ENCODE measurements at regions not wholly inside any gene's neighbourhood (a gene's known extent, or its start where the extent isn't known, plus 50 kb on each side); places are given as distances from the start of the nearest gene placed in this dataset.

GRCh38 chr4:78665216-78665770 lies 110.9 kb upstream of the BMP2K start:
- no peaks in the 10 kb centered on the region for H3K36me3 ChIP-seq (ENCODE audit: insufficient read depth in 1 of 2, low read depth in 1 of 2)
- TF ChIP-seq, protein P1, sequence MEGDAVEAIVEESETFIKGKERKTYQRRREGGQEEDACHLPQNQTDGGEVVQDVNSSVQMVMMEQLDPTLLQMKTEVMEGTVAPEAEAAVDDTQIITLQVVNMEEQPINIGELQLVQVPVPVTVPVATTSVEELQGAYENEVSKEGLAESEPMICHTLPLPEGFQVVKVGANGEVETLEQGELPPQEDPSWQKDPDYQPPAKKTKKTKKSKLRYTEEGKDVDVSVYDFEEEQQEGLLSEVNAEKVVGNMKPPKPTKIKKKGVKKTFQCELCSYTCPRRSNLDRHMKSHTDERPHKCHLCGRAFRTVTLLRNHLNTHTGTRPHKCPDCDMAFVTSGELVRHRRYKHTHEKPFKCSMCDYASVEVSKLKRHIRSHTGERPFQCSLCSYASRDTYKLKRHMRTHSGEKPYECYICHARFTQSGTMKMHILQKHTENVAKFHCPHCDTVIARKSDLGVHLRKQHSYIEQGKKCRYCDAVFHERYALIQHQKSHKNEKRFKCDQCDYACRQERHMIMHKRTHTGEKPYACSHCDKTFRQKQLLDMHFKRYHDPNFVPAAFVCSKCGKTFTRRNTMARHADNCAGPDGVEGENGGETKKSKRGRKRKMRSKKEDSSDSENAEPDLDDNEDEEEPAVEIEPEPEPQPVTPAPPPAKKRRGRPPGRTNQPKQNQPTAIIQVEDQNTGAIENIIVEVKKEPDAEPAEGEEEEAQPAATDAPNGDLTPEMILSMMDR (IDR thresholded peaks at IDR 0.05): no peak
- no peak overlapping the region for H3K27ac ChIP-seq
- no peaks in the 10 kb centered on the region for H3K9me3 ChIP-seq
- intact Hi-C loops (cut with DNase I): no loop called here
- H3K4me1 ChIP-seq: peaks cover 8% of the 10 kb centered on the region
- H3K4me3 ChIP-seq: no peak overlapping the region
- no peaks in the 10 kb centered on the region for H3K27me3 ChIP-seq (ENCODE audit: insufficient read depth in 3 of 3, low read length in 2 of 3)
- ATAC-seq: no peak
- DNase-seq: no peak

DNA sequence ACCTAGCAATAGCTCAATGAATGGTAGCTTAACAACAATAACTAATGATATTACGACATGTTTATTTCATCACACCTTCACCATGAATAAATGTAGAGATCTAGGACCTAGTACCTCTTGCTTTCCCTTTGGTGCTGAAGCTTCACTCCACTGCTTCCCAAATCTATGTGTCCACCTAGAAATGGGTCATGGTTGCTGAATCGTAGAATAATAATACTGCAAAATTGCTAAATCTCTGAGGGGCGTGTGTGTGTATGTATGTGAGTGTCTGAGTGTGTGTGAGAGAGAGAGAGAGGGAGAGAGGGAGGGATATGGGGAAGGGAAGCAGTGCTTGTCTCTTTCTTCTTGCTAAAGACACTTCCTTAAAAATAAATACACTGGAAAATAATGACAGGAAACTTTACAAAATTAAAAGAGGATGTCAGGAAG lies 109.3 kb upstream of the BMP2K start:
- 57 to 73% (median 64%) methylated on average over 3 of the region's 3 CpGs for WGBS, 3 donors
- Histone ChIP-seq H3K4me1 (peaks cover 5% of the 10 kb centered on the region), H3K27ac (peak overlapping the region; percentile 40), H3K9me3 (no peaks in the 10 kb centered on the region), H3K36me3 (ENCODE audit: insufficient read depth in 1 of 2, low read depth in 1 of 2) (no peaks in the 10 kb centered on the region), H3K4me3 (no peak overlapping the region), H3K27me3 (ENCODE audit: insufficient read depth in 3 of 3, low read length in 2 of 3) (no peaks in the 10 kb centered on the region)
- DNase-seq (no peak), ATAC-seq (no peak)
- intact Hi-C loops (cut with DNase I): no loop called here
- TF ChIP-seq, protein P1 (IDR thresholded peaks at IDR 0.05): no peak

DNA sequence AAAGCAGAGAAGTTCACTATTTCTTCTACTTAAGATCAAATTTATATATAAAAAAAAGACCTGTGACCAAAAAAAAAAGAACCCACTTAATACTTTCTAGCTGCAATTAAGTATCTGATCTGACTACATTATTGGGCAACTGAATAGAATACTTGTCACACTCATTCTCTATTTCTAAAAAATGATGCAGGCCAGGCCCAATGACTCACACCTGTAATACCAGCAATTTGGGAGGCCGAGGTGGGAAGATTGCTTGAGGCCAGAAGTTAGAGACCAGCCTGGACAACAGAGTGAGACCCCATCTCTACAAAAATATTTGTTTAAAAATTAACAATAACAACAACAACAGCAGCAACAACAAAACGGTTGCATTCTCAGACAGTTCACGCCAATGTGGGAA lies 108.8 kb upstream of the BMP2K start:
- Histone ChIP-seq H3K4me3 (no peak overlapping the region), H3K9me3 (no peaks in the 10 kb centered on the region), H3K27ac (peak overlapping the region; percentile 40), H3K36me3 (ENCODE audit: insufficient read depth in 1 of 2, low read depth in 1 of 2) (no peaks in the 10 kb centered on the region), H3K27me3 (ENCODE audit: insufficient read depth in 3 of 3, low read length in 2 of 3) (no peaks in the 10 kb centered on the region), H3K4me1 (peaks cover 5% of the 10 kb centered on the region)
- ATAC-seq (no peak), DNase-seq (no peak)
- TF ChIP-seq, protein P1 (IDR thresholded peaks at IDR 0.05): no peak
- intact Hi-C loops (cut with DNase I): no loop called here
- WGBS, 3 donors: 77 to 80% (median 77%) methylated on average over 3 of the region's 3 CpGs

DNA sequence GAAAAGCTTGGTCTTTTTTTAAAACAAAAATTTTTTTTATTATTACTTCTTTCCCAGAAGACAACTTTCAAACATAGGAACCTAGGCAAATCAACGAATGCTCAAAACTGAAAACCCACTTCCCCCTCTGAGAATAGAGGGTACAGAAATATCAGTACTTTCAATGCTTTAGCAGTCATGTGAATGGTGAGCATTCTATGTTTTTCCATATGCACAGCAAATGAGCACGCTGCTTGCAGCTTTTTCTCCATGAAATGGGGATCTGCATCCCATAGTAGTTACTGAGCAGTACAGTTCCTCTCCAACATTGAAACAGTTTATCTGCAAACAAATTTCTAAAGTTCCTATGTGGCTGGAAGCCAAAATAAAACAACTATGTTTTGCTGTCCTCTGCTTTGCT lies 108.4 kb upstream of the BMP2K start:
- TF ChIP-seq, protein P1 (IDR thresholded peaks at IDR 0.05): no peak
- WGBS, 3 donors: 72 to 73% (median 72%) methylated on average over 2 of the region's 2 CpGs

DNA sequence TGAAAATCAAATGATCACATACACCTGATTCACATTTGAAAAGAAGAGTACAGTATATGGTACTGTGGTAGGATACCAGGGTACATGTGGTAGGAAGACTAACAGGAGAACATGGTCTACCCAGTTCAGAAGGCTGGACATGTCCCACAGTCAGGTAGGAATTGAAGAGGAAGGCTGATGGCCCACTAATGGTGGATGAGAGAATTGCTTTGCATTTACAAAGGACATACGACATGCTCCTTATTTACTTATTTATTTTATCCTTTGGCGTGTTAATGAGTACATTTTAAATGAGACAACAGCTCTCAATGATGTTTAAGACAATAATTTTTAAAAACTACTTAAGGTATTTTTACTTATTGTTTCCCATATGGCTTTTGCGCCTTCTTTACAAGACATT lies 106.7 kb upstream of the BMP2K start:
- Histone ChIP-seq H3K36me3 (ENCODE audit: insufficient read depth in 1 of 2, low read depth in 1 of 2) (no peaks in the 10 kb centered on the region), H3K4me3 (no peak overlapping the region), H3K9me3 (no peaks in the 10 kb centered on the region), H3K4me1 (peaks cover 5% of the 10 kb centered on the region), H3K27ac (no peak overlapping the region), H3K27me3 (ENCODE audit: insufficient read depth in 3 of 3, low read length in 2 of 3) (no peaks in the 10 kb centered on the region)
- no peak for ATAC-seq
- DNase-seq: no peak
- TF ChIP-seq, protein P1 (IDR thresholded peaks at IDR 0.05): no peak
- 83 to 87% (median 86%) methylated on average over 3 of the region's 3 CpGs for WGBS, 3 donors
- intact Hi-C loops (cut with DNase I): no loop called here

More for the DNA sequence above, 108.4 kb upstream of the BMP2K start:
- intact Hi-C loops (cut with DNase I): no loop called here
- DNase-seq (no peak), ATAC-seq (no peak)
- Histone ChIP-seq H3K4me3 (no peak overlapping the region), H3K9me3 (no peaks in the 10 kb centered on the region), H3K27me3 (ENCODE audit: insufficient read depth in 3 of 3, low read length in 2 of 3) (no peaks in the 10 kb centered on the region), H3K27ac (no peak overlapping the region), H3K4me1 (peaks cover 5% of the 10 kb centered on the region), H3K36me3 (ENCODE audit: insufficient read depth in 1 of 2, low read depth in 1 of 2) (no peaks in the 10 kb centered on the region)
